Spleen (tissue), 7 donors: ENCODE measurements at regions not wholly inside any gene's neighbourhood (a gene's known extent, or its start where the extent isn't known, plus 50 kb on each side); places are given as distances from the start of the nearest gene placed in this dataset.

Experiments
- CTCF ChIP-seq, 11 experiments: fragments of 200-600 bp in 7 of 11; fragments of 450-650 bp in 4 of 11; sonication (generic) in 4 of 11; IDR thresholded peaks in 8 of 11; conservative IDR thresholded peaks in 3 of 11; 1 replicate in 7 of 11; 2 replicates in 4 of 11; pipeline versions ENCODE4 v1.4.0 to v1.8.0; 2016 to 2021; ENCODE audit warnings: antibody characterized with exemption in 11 of 11, inconsistent platforms in 4 of 11, mild to moderate bottlenecking in 1 of 11
- POLR2A ChIP-seq, 3 donors: fragments of 450-650 bp; IDR thresholded peaks; one replicate each; pipeline ENCODE4 v1.5.1; 2017; ENCODE audit warnings: antibody characterized with exemption in 3 of 3, mild to moderate bottlenecking in 1 of 3
- POLR2AphosphoS5 ChIP-seq, 3 donors: sonication (generic); formaldehyde crosslinking; IDR thresholded peaks; one replicate each; pipeline ENCODE4 v1.5.1; 2017; ENCODE audit warnings: antibody characterized with exemption in 3 of 3
- donor health status: DM: no; HTN: no; CAD: no; lungs with moderate emphysema.
- donor health status: DM: no; HTN: no; CAD: no.
- donor health status: DM: no; HTN: no; CAD: no.

- TF ChIP-seq CTCF (IDR thresholded peaks at IDR 0.05 in 8 of 11, conservative IDR thresholded peaks at IDR 0.05 in 3 of 11) (no peak), POLR2A (IDR thresholded peaks at IDR 0.05) (no peak), POLR2AphosphoS5 (IDR thresholded peaks at IDR 0.05) (no peak)
These were observed 337.3 kb downstream of the SPATA31D1 start for GRCh38 chr9:82325907-82326306.
